Mammary epithelial cell (primary cell): ENCODE measurements at regions not wholly inside any gene's neighbourhood (a gene's known extent, or its start where the extent isn't known, plus 50 kb on each side); places are given as distances from the start of the nearest gene placed in this dataset.

Experiments
- EZH2 ChIP-seq: IDR thresholded peaks from 2 replicates; pipeline ENCODE4 v1.6.1; 2012; ENCODE audit warnings: low read length, inconsistent platforms, borderline replicate concordance
- TF ChIP-seq, protein P1 (sequence below), 2 donors: IDR thresholded peaks in 1 of 2; conservative IDR thresholded peaks in 1 of 2; 2 replicates each; pipeline ENCODE4 v1.5.1; 2011 to 2012; ENCODE audit warnings: inconsistent platforms in 2 of 2, low read length in 2 of 2, mild to moderate bottlenecking in 2 of 2, control low read depth in 1 of 2, low read depth in 1 of 2; ENCODE audit not compliant: insufficient read depth in 1 of 2; ENCODE audit errors: extremely low read depth in 1 of 2

DNA sequence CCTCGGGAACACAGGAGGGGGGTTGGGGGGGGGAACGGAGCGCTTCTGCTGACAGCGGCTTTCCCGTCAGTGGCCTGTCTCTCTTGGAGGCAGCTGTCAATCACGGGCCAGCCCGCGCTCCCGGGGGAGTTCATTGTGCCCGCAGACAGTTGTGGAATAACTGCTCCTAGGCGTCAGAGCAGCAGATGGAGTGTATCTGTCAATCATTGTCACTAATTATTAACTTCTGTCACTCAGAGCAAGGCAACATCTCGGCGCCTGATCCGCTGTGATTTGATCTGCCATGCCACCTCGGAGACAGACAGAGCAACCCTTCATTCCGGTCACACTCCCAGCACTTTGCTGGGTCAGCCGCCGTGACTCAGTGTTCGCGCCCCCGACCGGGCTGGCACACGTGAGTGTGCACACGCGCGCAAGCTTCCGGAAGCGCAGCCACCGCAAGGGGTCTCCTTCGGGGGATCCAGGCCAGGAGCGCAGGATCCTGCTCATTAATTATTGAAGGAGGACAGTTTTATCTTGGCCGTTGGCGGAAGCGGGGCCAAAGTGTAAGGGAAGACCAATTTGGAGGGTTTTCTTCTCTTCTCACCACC lies 75.8 kb downstream of the RRAGC start:
- TF ChIP-seq, protein P1, sequence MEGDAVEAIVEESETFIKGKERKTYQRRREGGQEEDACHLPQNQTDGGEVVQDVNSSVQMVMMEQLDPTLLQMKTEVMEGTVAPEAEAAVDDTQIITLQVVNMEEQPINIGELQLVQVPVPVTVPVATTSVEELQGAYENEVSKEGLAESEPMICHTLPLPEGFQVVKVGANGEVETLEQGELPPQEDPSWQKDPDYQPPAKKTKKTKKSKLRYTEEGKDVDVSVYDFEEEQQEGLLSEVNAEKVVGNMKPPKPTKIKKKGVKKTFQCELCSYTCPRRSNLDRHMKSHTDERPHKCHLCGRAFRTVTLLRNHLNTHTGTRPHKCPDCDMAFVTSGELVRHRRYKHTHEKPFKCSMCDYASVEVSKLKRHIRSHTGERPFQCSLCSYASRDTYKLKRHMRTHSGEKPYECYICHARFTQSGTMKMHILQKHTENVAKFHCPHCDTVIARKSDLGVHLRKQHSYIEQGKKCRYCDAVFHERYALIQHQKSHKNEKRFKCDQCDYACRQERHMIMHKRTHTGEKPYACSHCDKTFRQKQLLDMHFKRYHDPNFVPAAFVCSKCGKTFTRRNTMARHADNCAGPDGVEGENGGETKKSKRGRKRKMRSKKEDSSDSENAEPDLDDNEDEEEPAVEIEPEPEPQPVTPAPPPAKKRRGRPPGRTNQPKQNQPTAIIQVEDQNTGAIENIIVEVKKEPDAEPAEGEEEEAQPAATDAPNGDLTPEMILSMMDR (conservative IDR thresholded peaks at IDR 0.05 in 1 of 2, IDR thresholded peaks at IDR 0.05 in 1 of 2; ENCODE audit: extremely low read depth in 1 of 2, insufficient read depth in 1 of 2, low read depth in 1 of 2, low read length in 2 of 2) = no peak
- TF ChIP-seq EZH2 = no peak
